ENCODE measurements at regions not wholly inside any gene's neighbourhood (a gene's known extent, or its start where the extent isn't known, plus 50 kb on each side); places are given as distances from the start of the nearest gene placed in this dataset.

DNA sequence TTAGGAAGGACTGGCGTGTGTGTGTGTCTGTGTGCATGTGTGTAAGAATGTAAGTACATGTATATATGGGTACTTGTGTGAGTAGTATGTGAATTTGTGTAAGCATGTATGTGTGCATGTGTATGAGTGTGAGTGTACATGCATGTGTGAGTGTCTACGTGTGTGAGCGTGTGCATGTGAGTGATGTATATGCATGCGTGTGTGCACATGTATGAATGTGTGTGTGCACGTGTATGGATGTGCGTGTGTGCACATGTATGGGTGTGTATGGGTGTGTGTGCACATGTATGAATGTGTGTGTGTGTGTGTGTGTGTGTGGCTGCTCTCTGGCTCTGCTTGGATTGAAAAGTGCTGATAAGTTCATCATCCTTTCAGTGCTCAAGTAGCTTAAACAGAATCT lies 154.5 kb downstream of the TENT4A start:
- TF ChIP-seq EZH2 (IDR thresholded peaks at IDR 0.05; ENCODE audit: borderline replicate concordance, low read length) (no peak), CTCF (IDR thresholded peaks at IDR 0.05; ENCODE audit: low read length) (no peak)
